SK-N-SH (cell line): ENCODE measurements at regions not wholly inside any gene's neighbourhood (a gene's known extent, or its start where the extent isn't known, plus 50 kb on each side); places are given as distances from the start of the nearest gene placed in this dataset.

Source experiments
- CTCF ChIA-PET: fragments of 300-600, 350-600 bp; formaldehyde crosslinking; extraction: SDS; loops from one replicate; lab custom pipeline; 2021; lab: Yijun Ruan, JAX
- POLR2A ChIA-PET: fragments of 350-600 bp; sonication (Branson Sonifier 250); formaldehyde crosslinking; extraction: SDS; loops from one replicate; lab custom pipeline; 2020; ENCODE audit warnings: antibody characterized with exemption, inconsistent platforms; lab: Yijun Ruan, JAX
- DNase-seq: peaks from one replicate; pipeline ENCODE4 v3.0.0; 2012
- H2AFZ ChIP-seq: fragments of 200-600 bp; sonication (generic); 2 replicates; pipeline ENCODE4 v1.8.1; 2016; ENCODE audit warnings: antibody characterized with exemption, mild to moderate bottlenecking, low read depth
- H3F3A ChIP-seq: fragments of 200-600 bp; sonication (generic); replicated peaks from 2 replicates; pipeline ENCODE3; 2016; ENCODE audit warnings: antibody characterized with exemption, mild to moderate bottlenecking; ENCODE audit not compliant: insufficient read depth
- H3K27ac ChIP-seq, 2 experiments: fragments of 200-500 bp in 1 of 2; fragments of 200-600 bp in 1 of 2; sonication (Bioruptor generic) in 1 of 2; sonication (generic), shearing (Covaris generic) in 1 of 2; 2 replicates each; pipeline versions ENCODE4 v1.5.1 to v1.6.1; 2014 to 2016; ENCODE audit warnings: low read depth in 2 of 2, inconsistent platforms in 1 of 2, low read length in 1 of 2, mild to moderate bottlenecking in 1 of 2, mixed read lengths in 1 of 2
- H3K27me3 ChIP-seq: fragments of 200-600 bp; sonication (generic), shearing (Covaris generic); 2 replicates; pipeline ENCODE4 v1.6.1; 2016; ENCODE audit warnings: mixed run types; ENCODE audit not compliant: insufficient read depth
- H3K36me3 ChIP-seq, 2 experiments: fragments of 200-500 bp in 1 of 2; fragments of 200-600 bp in 1 of 2; sonication (Bioruptor generic) in 1 of 2; sonication (generic) in 1 of 2; replicated peaks in 1 of 2; 2 replicates each; pipeline versions ENCODE3 to v1.5.1; 2014 to 2016; ENCODE audit warnings: low read length in 1 of 2, mild to moderate bottlenecking in 1 of 2; ENCODE audit not compliant: insufficient read depth in 2 of 2, control insufficient read depth in 1 of 2
- H3K4me1 ChIP-seq, 2 experiments: fragments of 200-500 bp in 1 of 2; fragments of 200-600 bp in 1 of 2; sonication (Bioruptor generic) in 1 of 2; sonication (generic), shearing (Covaris generic) in 1 of 2; 2 replicates each; pipeline versions ENCODE4 v1.5.1 to v1.6.1; 2014 to 2016; ENCODE audit warnings: low read depth in 1 of 2, low read length in 1 of 2, mixed run types in 1 of 2; ENCODE audit not compliant: insufficient read depth in 2 of 2, control insufficient read depth in 1 of 2
- H3K4me2 ChIP-seq: fragments of 200-600 bp; sonication (generic), shearing (Covaris generic); 2 replicates; pipeline ENCODE4 v1.6.1; 2017; ENCODE audit warnings: mixed run types
- H3K4me3 ChIP-seq, 2 experiments: fragments of 200-500 bp in 1 of 2; fragments of 200-600 bp in 1 of 2; sonication (Bioruptor generic) in 1 of 2; sonication (generic), shearing (Covaris generic) in 1 of 2; 2 replicates each; pipeline versions ENCODE4 v1.5.1 to v1.8.1; 2014 to 2016; ENCODE audit warnings: low read depth in 2 of 2, inconsistent platforms in 1 of 2, low read length in 1 of 2, mild to moderate bottlenecking in 1 of 2, mixed read lengths in 1 of 2, moderate library complexity in 1 of 2
- H3K79me2 ChIP-seq: fragments of 200-600 bp; sonication (generic); 2 replicates; pipeline ENCODE4 v1.8.1; 2017; ENCODE audit warnings: mild to moderate bottlenecking; ENCODE audit not compliant: insufficient read depth
- H3K9ac ChIP-seq: fragments of 200-600 bp; sonication (generic); 2 replicates; pipeline ENCODE4 v1.6.1; 2017; ENCODE audit warnings: mixed run types
- H3K9me2 ChIP-seq: fragments of 200-600 bp; sonication (generic); 2 replicates; pipeline ENCODE4 v1.6.1; 2017; ENCODE audit warnings: mixed run types
- H3K9me3 ChIP-seq: fragments of 200-600 bp; sonication (generic); 2 replicates; pipeline ENCODE4 v1.6.1; 2017; ENCODE audit warnings: mixed run types, mild to moderate bottlenecking, moderate library complexity
- H4K20me1 ChIP-seq: fragments of 200-600 bp; sonication (generic); 2 replicates; pipeline ENCODE4 v1.6.1; 2017; ENCODE audit warnings: mild to moderate bottlenecking, mixed run types; ENCODE audit not compliant: insufficient read depth
- CHD2 ChIP-seq: fragments of 150-350 bp; IDR thresholded peaks from 2 replicates; pipeline ENCODE4 v1.6.1; 2018; ENCODE audit warnings: low read length; ENCODE audit not compliant: partially characterized antibody
- FOSL2 ChIP-seq: IDR thresholded peaks from 2 replicates; pipeline ENCODE4 v1.4.0; 2012; ENCODE audit warnings: low read depth, mild to moderate bottlenecking, moderate library complexity, borderline replicate concordance
- FOXJ3 ChIP-seq: sonication (generic); formaldehyde crosslinking; IDR thresholded peaks from 2 replicates; pipeline ENCODE4 v1.5.1; 2020; ENCODE audit warnings: mild to moderate bottlenecking, missing genetic modification reagents
- FOXM1 ChIP-seq: IDR thresholded peaks from 2 replicates; pipeline ENCODE4 v1.4.0; 2012; ENCODE audit warnings: low read depth, mild to moderate bottlenecking
- GABPA ChIP-seq: IDR thresholded peaks from 2 replicates; pipeline ENCODE4 v1.4.0; 2012; ENCODE audit warnings: low read depth, mild to moderate bottlenecking
- GATA2 ChIP-seq: sonication (generic); formaldehyde crosslinking; IDR thresholded peaks from 2 replicates; pipeline ENCODE4 v1.5.0; 2020; ENCODE audit warnings: mild to moderate bottlenecking, missing genetic modification reagents
- IRF3 ChIP-seq: fragments of 150-350 bp; IDR thresholded peaks from 2 replicates; pipeline ENCODE4 v1.6.1; 2016; ENCODE audit warnings: mild to moderate bottlenecking, low read depth, low read length
- JUND ChIP-seq: IDR thresholded peaks from 2 replicates; pipeline ENCODE4 v1.4.0; 2012
- MEF2A ChIP-seq: IDR thresholded peaks from 2 replicates; pipeline ENCODE4 v1.4.0; 2012; ENCODE audit warnings: low read depth, borderline replicate concordance
- MXI1 ChIP-seq: IDR thresholded peaks from 2 replicates; pipeline ENCODE4 v1.6.1; 2012; ENCODE audit warnings: mild to moderate bottlenecking, low read depth, low read length, improper control_type of control experiment
- NFIC ChIP-seq: IDR thresholded peaks from 2 replicates; pipeline ENCODE4 v1.4.0; 2012; ENCODE audit warnings: borderline replicate concordance
- NRF1 ChIP-seq: IDR thresholded peaks from 2 replicates; pipeline ENCODE4 v1.6.1; 2012; ENCODE audit warnings: low read depth, mild to moderate bottlenecking, low read length
- POLR2AphosphoS5 ChIP-seq: IDR thresholded peaks from 2 replicates; pipeline ENCODE4 v1.6.1; 2012; ENCODE audit warnings: low read depth, low read length
- TAF1 ChIP-seq: IDR thresholded peaks from 2 replicates; pipeline ENCODE4 v1.6.1; 2012; ENCODE audit warnings: low read depth, mild to moderate bottlenecking, low read length, moderate library complexity, borderline replicate concordance
- TEAD4 ChIP-seq: IDR thresholded peaks from 2 replicates; pipeline ENCODE4 v1.4.0; 2012; ENCODE audit warnings: mild to moderate bottlenecking, borderline replicate concordance; ENCODE audit not compliant: insufficient read depth
- WGBS: methylation state at CpG from one replicate; pipeline ENCODE4 v1.1.6; 2017; ENCODE audit warnings: low lambda C conversion rate; 5-methylcytosine and 5-hydroxymethylcytosine counted together
- TF ChIP-seq, protein P1 (sequence below): IDR thresholded peaks from 2 replicates; pipeline ENCODE4 v1.4.0; 2012; ENCODE audit warnings: low read depth
- TF ChIP-seq, protein P2 (sequence below): IDR thresholded peaks from 2 replicates; pipeline ENCODE4 v1.4.0; 2012; ENCODE audit warnings: low read depth, borderline replicate concordance
- TF ChIP-seq, protein P3 (sequence below): IDR thresholded peaks from 2 replicates; pipeline ENCODE4 v1.4.0; 2012; ENCODE audit warnings: low read depth, borderline replicate concordance
- TF ChIP-seq, protein P4 (sequence below): IDR thresholded peaks from 2 replicates; pipeline ENCODE4; 2012

- no peak overlapping the region for H3K27ac ChIP-seq
- H3K4me2 ChIP-seq = no peak overlapping the region
Observed at GRCh38 chr12:131445184-131445774, 265.6 kb upstream of the SFSWAP start.

More at GRCh38 chr12:131445184-131445774, 265.6 kb upstream of the SFSWAP start:
- no peaks in the 10 kb centered on the region for H3K9me3 ChIP-seq
- no peak for TF ChIP-seq GABPA
- TF ChIP-seq CHD2 = no peak
- TF ChIP-seq, protein P1, sequence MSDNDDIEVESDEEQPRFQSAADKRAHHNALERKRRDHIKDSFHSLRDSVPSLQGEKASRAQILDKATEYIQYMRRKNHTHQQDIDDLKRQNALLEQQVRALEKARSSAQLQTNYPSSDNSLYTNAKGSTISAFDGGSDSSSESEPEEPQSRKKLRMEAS = no peak
- TF ChIP-seq, protein P2, sequence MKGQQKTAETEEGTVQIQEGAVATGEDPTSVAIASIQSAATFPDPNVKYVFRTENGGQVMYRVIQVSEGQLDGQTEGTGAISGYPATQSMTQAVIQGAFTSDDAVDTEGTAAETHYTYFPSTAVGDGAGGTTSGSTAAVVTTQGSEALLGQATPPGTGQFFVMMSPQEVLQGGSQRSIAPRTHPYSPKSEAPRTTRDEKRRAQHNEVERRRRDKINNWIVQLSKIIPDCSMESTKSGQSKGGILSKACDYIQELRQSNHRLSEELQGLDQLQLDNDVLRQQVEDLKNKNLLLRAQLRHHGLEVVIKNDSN = no peak
- TF ChIP-seq MXI1 = no peak
- no peak for TF ChIP-seq FOXJ3 (CRISPR knock-in tag)
- TF ChIP-seq, protein P3, sequence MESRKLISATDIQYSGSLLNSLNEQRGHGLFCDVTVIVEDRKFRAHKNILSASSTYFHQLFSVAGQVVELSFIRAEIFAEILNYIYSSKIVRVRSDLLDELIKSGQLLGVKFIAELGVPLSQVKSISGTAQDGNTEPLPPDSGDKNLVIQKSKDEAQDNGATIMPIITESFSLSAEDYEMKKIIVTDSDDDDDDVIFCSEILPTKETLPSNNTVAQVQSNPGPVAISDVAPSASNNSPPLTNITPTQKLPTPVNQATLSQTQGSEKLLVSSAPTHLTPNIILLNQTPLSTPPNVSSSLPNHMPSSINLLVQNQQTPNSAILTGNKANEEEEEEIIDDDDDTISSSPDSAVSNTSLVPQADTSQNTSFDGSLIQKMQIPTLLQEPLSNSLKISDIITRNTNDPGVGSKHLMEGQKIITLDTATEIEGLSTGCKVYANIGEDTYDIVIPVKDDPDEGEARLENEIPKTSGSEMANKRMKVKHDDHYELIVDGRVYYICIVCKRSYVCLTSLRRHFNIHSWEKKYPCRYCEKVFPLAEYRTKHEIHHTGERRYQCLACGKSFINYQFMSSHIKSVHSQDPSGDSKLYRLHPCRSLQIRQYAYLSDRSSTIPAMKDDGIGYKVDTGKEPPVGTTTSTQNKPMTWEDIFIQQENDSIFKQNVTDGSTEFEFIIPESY = no peak
- TF ChIP-seq, protein P4, sequence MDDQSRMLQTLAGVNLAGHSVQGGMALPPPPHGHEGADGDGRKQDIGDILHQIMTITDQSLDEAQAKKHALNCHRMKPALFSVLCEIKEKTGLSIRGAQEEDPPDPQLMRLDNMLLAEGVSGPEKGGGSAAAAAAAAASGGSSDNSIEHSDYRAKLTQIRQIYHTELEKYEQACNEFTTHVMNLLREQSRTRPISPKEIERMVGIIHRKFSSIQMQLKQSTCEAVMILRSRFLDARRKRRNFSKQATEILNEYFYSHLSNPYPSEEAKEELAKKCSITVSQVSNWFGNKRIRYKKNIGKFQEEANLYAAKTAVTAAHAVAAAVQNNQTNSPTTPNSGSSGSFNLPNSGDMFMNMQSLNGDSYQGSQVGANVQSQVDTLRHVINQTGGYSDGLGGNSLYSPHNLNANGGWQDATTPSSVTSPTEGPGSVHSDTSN = no peak
- no peak for TF ChIP-seq GATA2 (CRISPR knock-in tag)
- no peak for TF ChIP-seq FOXM1
- TF ChIP-seq FOSL2 = no peak
- TF ChIP-seq NFIC = no peak
- no peak for TF ChIP-seq TAF1
- TF ChIP-seq NRF1 = no peak
- TF ChIP-seq JUND = no peak
- no peak for TF ChIP-seq MEF2A
- no peak for TF ChIP-seq POLR2AphosphoS5
- no peak for TF ChIP-seq TEAD4
- TF ChIP-seq IRF3 = no peak
- TF ChIP-seq, all 33 proteins: peak for 0
- H4K20me1 ChIP-seq = no peaks in the 10 kb centered on the region
- ChIA-PET CTCF (interaction anchor here (1.2 to 1.3 kb wide), 2 partner anchors 9 to 529 kb away, joined by 4 to 5 read pairs; no protein-coding TSS in a partner anchor), POLR2A (no interaction called here)
- no peaks in the 10 kb centered on the region for H3K9me2 ChIP-seq
- H3K4me3 ChIP-seq = no peak overlapping the region
- no peaks in the 10 kb centered on the region for H3K27me3 ChIP-seq
- no peaks in the 10 kb centered on the region for H3K79me2 ChIP-seq
- no peak overlapping the region for H2AFZ ChIP-seq
- 44% methylated on average over 12 of the region's 13 CpGs for WGBS
- H3K9ac ChIP-seq = no peak overlapping the region
- no peaks in the 10 kb centered on the region for H3F3A ChIP-seq
- H3K36me3 ChIP-seq = no peaks in the 10 kb centered on the region
- peaks cover 0 to 17% of the 10 kb centered on the region in 2 experiments; a peak in 1 of 4 replicates for H3K4me1 ChIP-seq
- DNase-seq = no peak
